Esophagus (tissue), 2 donors: ENCODE measurements at regions not wholly inside any gene's neighbourhood (a gene's known extent, or its start where the extent isn't known, plus 50 kb on each side); places are given as distances from the start of the nearest gene placed in this dataset.

Experiments used
- H3K27ac ChIP-seq, 2 donors: one replicate each; pipeline ENCODE4 v1.5.1; 2013; ENCODE audit warnings: low read depth in 2 of 2, mild to moderate bottlenecking in 2 of 2, inconsistent platforms in 1 of 2, low read length in 1 of 2, moderate library complexity in 1 of 2
- H3K27me3 ChIP-seq, 2 donors: one replicate each; pipeline ENCODE4 v1.6.1; 2013; ENCODE audit warnings: low read length in 2 of 2, control low read depth in 1 of 2, mild to moderate bottlenecking in 1 of 2; ENCODE audit not compliant: insufficient read depth in 2 of 2, control insufficient read depth in 1 of 2
- H3K36me3 ChIP-seq, 2 donors: one replicate each; pipeline ENCODE4 v1.6.1; 2013; ENCODE audit warnings: low read length in 1 of 2; ENCODE audit not compliant: control insufficient read depth in 2 of 2, insufficient read depth in 2 of 2
- H3K4me1 ChIP-seq, 2 donors: one replicate each; pipeline ENCODE4 v1.6.1; 2013; ENCODE audit warnings: low read length in 1 of 2; ENCODE audit not compliant: control insufficient read depth in 2 of 2, insufficient read depth in 2 of 2
- H3K4me3 ChIP-seq, 2 donors: one replicate each; pipeline ENCODE4 v1.5.1; 2013; ENCODE audit warnings: low read length in 2 of 2, mild to moderate bottlenecking in 2 of 2, low read depth in 1 of 2, moderate library complexity in 1 of 2
- H3K9me3 ChIP-seq, 2 donors: one replicate each; pipeline ENCODE4 v1.6.1; 2013; ENCODE audit warnings: mild to moderate bottlenecking in 2 of 2, low read depth in 1 of 2, low read length in 1 of 2, moderate library complexity in 1 of 2; ENCODE audit not compliant: control insufficient read depth in 2 of 2, insufficient read depth in 1 of 2
- WGBS, 2 donors: extraction: QIAGEN DNeasy Blood & Tissue Kit; methylation state at CpG; one replicate each; pipeline ENCODE4 v1.1.7; 2013; 5-methylcytosine and 5-hydroxymethylcytosine counted together
- donor health status: healthy with polysubstance abuse.
- donor health status: Bipolar disorder and iron deficiency.

DNA sequence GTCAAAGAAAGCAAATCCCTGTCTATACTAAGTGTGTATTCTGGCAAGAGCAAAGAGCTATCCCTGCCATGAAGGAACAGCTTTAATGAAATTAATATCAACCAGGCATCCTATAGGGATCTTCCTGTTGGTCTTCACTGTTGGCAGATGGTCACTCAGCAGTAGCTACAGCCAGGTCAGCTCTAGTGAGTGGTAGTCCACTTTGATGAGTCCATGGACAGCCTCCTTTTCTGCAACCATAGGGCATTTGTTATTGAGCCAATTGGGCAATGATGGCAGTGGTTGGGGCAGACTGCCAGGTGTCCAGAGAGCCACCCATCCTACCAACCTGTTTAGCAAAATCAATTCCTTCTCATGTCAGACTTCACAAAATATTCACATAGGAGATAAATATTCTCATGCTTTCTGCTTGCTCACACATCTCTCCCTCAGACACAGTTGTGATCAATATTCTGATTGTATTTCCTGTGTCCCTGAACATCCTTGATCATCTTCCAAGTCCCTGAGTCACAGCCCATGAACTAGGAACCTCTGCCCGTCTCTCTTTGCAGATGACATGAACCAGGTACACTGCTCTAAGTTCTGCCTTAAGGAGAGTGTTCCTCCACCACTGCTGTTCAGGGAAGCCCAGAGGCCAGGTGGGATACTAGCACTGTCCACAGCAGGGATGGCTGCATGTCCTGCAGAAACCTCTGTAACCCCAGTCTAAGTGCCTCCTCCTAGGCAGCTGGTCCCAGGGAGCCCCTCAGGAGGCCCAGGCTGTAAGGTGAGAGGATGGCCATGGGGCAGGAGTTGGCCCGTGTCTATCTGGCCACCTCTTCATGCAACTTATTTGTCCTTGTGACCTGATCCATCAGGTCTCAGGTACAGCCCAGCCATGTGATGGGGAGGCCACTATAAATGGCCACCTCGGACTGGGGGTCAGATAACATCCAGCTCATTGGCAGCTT lies 74.2 kb upstream of the IGLL5 start:
- H3K36me3 ChIP-seq, result no peaks in the 10 kb centered on the region
- no peaks in the 10 kb centered on the region for H3K4me1 ChIP-seq
- no peaks in the 10 kb centered on the region for H3K27me3 ChIP-seq
- H3K9me3 ChIP-seq, result peaks cover 0 to 4% of the 10 kb centered on the region in 2 donors
- no peak overlapping the region for H3K4me3 ChIP-seq
- 70 to 74% methylated on average over 3 of the region's 3 CpGs for WGBS, 2 donors
- H3K27ac ChIP-seq, result no peak overlapping the region

DNA sequence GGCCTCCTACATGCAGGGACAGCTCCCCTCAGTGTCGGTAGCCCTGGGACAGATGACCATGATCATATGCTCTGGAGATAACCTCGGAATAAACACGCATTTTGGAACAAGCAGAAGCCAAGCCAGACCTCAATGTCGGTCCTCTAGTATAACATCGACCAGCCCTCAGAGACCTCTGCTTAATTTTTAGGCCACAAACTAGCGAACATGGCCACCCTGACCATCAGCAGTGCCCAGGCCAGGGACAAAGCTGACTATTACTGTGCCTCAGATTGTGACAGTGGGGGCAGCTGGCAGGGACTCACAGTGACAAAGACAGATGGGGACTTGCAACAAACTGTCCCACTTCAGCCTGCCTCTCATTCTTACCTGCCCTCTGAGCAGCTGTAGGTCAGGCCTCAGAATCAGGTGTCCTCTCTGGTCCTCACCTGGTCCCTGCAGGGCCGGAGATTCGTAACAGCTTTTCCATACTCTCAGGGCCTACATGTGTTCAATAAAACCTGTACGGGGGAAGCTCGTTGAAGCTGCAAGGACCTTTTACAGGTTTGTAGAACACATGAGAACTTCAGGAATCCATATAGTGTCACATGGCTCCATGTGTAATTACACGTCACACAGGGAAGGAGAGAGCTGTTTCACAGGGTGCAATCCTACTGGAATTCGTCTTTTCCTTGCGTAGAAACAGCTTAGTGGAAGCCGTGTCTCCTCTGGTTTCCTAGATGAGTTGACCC lies 72.8 kb upstream of the IGLL5 start:
- Histone ChIP-seq H3K36me3 (no peaks in the 10 kb centered on the region), H3K4me1 (no peaks in the 10 kb centered on the region), H3K4me3 (no peak overlapping the region), H3K27me3 (no peaks in the 10 kb centered on the region), H3K9me3 (peaks cover 0 to 4% of the 10 kb centered on the region in 2 donors), H3K27ac (no peak overlapping the region)
- WGBS, 2 donors, result 88 to 90% methylated on average over 14 of the region's 14 CpGs

DNA sequence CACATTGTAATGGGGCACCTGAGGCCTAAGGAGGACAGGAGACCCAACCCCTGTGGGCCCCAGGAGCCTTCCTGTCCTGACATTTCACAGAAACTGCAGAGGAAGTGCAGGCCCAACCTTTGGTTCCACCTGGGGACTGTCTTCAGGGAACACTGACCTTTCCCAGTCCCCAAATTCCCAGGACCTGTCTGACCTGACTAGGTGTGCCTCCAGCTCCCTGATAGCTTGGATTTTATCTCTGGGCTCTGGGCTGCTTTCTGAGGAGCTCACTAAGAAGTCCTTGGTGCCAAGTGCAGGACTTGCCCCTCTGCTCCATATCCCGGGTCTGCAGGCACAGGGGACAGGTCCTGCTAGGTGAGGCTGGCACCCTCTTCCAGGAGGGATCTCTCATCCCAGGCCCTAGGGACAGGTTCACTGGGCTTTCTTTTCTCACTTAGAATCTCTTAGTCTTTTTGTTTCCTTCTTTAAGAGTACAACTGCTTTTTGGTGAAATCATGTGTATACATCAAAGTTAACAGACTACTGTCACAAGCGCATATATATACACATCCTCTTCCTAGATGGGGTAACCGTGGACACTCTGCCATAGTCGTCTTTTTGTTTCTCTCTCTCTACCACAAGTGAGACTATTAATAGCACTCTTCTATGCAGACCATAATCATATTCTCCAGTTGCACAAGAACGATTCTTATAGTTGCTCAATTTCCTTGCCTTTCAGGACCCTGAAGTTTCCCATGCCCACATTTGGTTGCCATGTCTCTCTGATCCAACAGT lies 72.0 kb upstream of the IGLL5 start:
- H3K27ac ChIP-seq, result no peak overlapping the region
- H3K4me3 ChIP-seq, result no peak overlapping the region
- WGBS, 2 donors, result 57 to 70% methylated on average over 5 of the region's 5 CpGs
- H3K9me3 ChIP-seq, result peaks cover 0 to 4% of the 10 kb centered on the region in 2 donors
- no peaks in the 10 kb centered on the region for H3K4me1 ChIP-seq
- H3K36me3 ChIP-seq, result no peaks in the 10 kb centered on the region
- H3K27me3 ChIP-seq, result no peaks in the 10 kb centered on the region

- Histone ChIP-seq H3K27ac (no peak overlapping the region), H3K4me1 (no peaks in the 10 kb centered on the region), H3K27me3 (no peaks in the 10 kb centered on the region), H3K4me3 (no peak overlapping the region), H3K36me3 (no peaks in the 10 kb centered on the region), H3K9me3 (peaks cover 0 to 4% of the 10 kb centered on the region in 2 donors)
- WGBS, 2 donors, result 83 to 91% methylated on average over 6 of the region's 6 CpGs
These were observed 71.5 kb upstream of the IGLL5 start for GRCh38 chr22:22816171-22816514.

- 76 to 77% methylated on average over 8 of the region's 8 CpGs for WGBS, 2 donors
- Histone ChIP-seq H3K9me3 (peaks cover 0 to 4% of the 10 kb centered on the region in 2 donors), H3K36me3 (no peaks in the 10 kb centered on the region), H3K4me1 (no peaks in the 10 kb centered on the region), H3K4me3 (no peak overlapping the region), H3K27me3 (no peaks in the 10 kb centered on the region), H3K27ac (no peak overlapping the region)
These were observed 70.7 kb upstream of the IGLL5 start for GRCh38 chr22:22816766-22817410.

GRCh38 chr22:22817468-22818201 lies 70.0 kb upstream of the IGLL5 start:
- Histone ChIP-seq H3K36me3 (no peaks in the 10 kb centered on the region), H3K27ac (no peak overlapping the region), H3K9me3 (peaks cover 0 to 4% of the 10 kb centered on the region in 2 donors), H3K4me3 (no peak overlapping the region), H3K4me1 (no peaks in the 10 kb centered on the region), H3K27me3 (no peaks in the 10 kb centered on the region)
- 37 to 52% methylated on average over 5 of the region's 5 CpGs for whole genome bisulfite sequencing, 2 donors

DNA sequence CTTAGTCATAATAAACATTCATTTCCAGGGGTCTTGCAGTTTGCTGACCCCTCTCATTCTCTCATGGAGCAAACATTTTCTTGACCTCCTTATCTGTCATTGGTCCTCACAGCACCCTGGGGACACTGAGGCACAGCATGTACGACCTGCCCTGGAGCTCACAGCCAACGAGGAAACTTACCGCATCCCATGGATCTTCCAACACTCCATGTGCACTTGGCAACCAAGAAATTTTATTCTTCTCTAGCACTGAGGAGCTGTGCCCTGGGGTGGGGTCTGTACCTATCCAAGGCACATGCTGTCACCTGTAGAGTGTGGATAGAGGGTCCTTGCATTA lies 69.4 kb upstream of the IGLL5 start:
- H3K27me3 ChIP-seq, result no peaks in the 10 kb centered on the region
- H3K4me1 ChIP-seq, result no peaks in the 10 kb centered on the region
- H3K27ac ChIP-seq, result no peak overlapping the region
- H3K9me3 ChIP-seq, result peaks cover 0 to 4% of the 10 kb centered on the region in 2 donors
- no peak overlapping the region for H3K4me3 ChIP-seq
- WGBS, 2 donors, result 74 to 78% methylated on average over 3 of the region's 3 CpGs
- H3K36me3 ChIP-seq, result no peaks in the 10 kb centered on the region

DNA sequence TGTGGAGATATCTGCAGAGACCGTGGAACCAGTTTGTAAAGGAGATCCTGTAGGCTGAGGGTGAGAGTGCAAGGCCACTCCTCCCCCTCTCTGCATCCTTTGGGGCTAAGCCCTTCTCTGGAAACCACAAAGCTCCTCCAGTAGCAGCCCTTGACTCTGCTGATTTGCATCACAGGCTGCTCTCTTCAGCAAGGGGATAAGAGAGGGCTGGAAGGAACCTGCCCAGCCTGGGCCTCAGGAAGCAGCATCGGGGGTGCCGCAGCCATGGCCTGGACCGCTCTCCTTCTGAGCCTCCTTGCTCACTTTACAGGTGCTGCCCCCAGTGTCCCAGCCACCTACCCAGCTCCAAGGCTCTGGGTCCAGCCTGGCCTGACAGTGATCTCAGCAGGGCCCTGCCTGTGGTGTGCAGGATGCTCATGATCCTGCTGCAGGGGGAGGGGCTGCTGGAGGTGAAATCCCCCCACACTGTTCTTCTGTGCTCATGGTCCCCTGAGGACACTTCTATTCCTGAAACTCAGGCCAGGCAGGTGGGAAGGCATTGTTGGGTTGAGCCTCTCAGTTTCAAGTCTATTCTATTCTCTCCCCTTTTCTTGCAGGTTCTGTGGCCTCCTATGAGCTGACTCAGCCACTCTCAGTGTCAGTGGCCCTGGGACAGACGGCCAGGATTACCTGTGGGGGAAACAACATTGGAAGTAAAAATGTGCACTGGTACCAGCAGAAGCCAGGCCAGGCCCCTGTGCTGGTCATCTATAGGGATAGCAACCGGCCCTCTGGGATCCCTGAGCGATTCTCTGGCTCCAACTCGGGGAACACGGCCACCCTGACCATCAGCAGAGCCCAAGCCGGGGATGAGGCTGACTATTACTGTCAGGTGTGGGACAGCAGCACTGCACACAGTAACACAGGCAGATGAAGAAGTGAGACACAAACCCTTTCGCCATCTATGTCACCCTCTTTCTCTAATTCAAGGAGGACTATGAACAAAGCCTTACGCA lies 68.5 kb upstream of the IGLL5 start:
- no peaks in the 10 kb centered on the region for H3K36me3 ChIP-seq
- H3K9me3 ChIP-seq, result no peaks in the 10 kb centered on the region
- no peak overlapping the region for H3K4me3 ChIP-seq
- no peaks in the 10 kb centered on the region for H3K27me3 ChIP-seq
- H3K4me1 ChIP-seq, result no peaks in the 10 kb centered on the region
- 73 to 80% methylated on average over 12 of the region's 12 CpGs for WGBS, 2 donors
- H3K27ac ChIP-seq, result no peak overlapping the region
